ENCODE measurements at regions not wholly inside any gene's neighbourhood (a gene's known extent, or its start where the extent isn't known, plus 50 kb on each side); places are given as distances from the start of the nearest gene placed in this dataset.

GRCh38 chr2:179355881-179356280 is 91.2 kb upstream of the SESTD1 start:
- CTCF ChIA-PET: no interaction called here
- no peak overlapping the region for H3K27ac ChIP-seq (ENCODE audit: control insufficient read depth, insufficient read depth)
- POLR2A ChIA-PET: no interaction called here
- no peaks in the 10 kb centered on the region for H3K27me3 ChIP-seq (replicated peaks in 1 of 2; ENCODE audit: control insufficient read depth in 2 of 2, insufficient read depth in 2 of 2, low read length in 1 of 2)
- FAIRE-seq (no peak), ATAC-seq (no peak), DNase-seq (ENCODE audit: low read depth, low spot score) (no peak)
- no peak overlapping the region for H3K4me2 ChIP-seq (ENCODE audit: control insufficient read depth, insufficient read depth)
- no peaks in the 10 kb centered on the region for H4K20me1 ChIP-seq (ENCODE audit: control insufficient read depth, insufficient read depth)
- H3K4me3 ChIP-seq: no peak overlapping the region
- no peaks in the 10 kb centered on the region for H3K79me2 ChIP-seq (ENCODE audit: control insufficient read depth, insufficient read depth, low read length)
- no peaks in the 10 kb centered on the region for H3K9me3 ChIP-seq (replicated peaks; ENCODE audit: control insufficient read depth, insufficient read depth, low read length)
- no TSS peak for BruUV-seq (replicated peaks)
- SMC1A ChIA-PET (ENCODE audit: uncharacterized antibody, unreplicated experiment): no interaction called here
- in situ Hi-C loops (cut with MboI): no loop called here
- RAD21 ChIA-PET (ENCODE audit: unreplicated experiment): no interaction called here
- H2AFZ ChIP-seq (ENCODE audit: control insufficient read depth, low read depth, low read length): no peak overlapping the region
- no peak overlapping the region for H3K9ac ChIP-seq (ENCODE audit: control insufficient read depth, insufficient read depth, low read length)
- WGBS (ENCODE audit: insufficient coverage, insufficient replicate concordance, low lambda C conversion rate, missing lambda C conversion rate): 73% methylated on average over 4 of the region's 4 CpGs
- intact Hi-C loops (cut with micrococcal nuclease; ENCODE audit: unreplicated experiment): no loop called here
- H3K4me1 ChIP-seq (ENCODE audit: control insufficient read depth, insufficient read depth, low read length): no peaks in the 10 kb centered on the region
- no peaks in the 10 kb centered on the region for H3K36me3 ChIP-seq (ENCODE audit: control insufficient read depth in 2 of 2, insufficient read depth in 2 of 2, low read length in 1 of 2)
- TF ChIP-seq SUZ12 (IDR thresholded peaks at IDR 0.05; ENCODE audit: unreplicated experiment): no peak
- TF ChIP-seq ZBTB4 (CRISPR knock-in tag; IDR thresholded peaks at IDR 0.05): no peak
- no peak for TF ChIP-seq MXI1 (IDR thresholded peaks at IDR 0.05; ENCODE audit: low read depth, low read length)
- no peak for TF ChIP-seq KDM1A (IDR thresholded peaks at IDR 0.05; ENCODE audit: borderline replicate concordance)
- TF ChIP-seq LARP7 (IDR thresholded peaks at IDR 0.05): no peak
- no peak for TF ChIP-seq SUPT20H (IDR thresholded peaks at IDR 0.05; ENCODE audit: borderline replicate concordance, control insufficient read depth, low read depth, low read length)
- no peak for TF ChIP-seq ATF2 (IDR thresholded peaks at IDR 0.05; ENCODE audit: low read length)
- TF ChIP-seq HDGF (IDR thresholded peaks at IDR 0.05): no peak
- no peak for TF ChIP-seq STAT1 (conservative IDR thresholded peaks at IDR 0.05)
- TF ChIP-seq POU2F2 (IDR thresholded peaks at IDR 0.05; ENCODE audit: borderline replicate concordance, low read depth, low read length): no peak
- TF ChIP-seq CTCF (IDR thresholded peaks at IDR 0.05 in 2 of 3, conservative IDR thresholded peaks at IDR 0.05 in 1 of 3; ENCODE audit: control insufficient read depth in 2 of 3, extremely low read depth in 1 of 3, insufficient read depth in 1 of 3, low read depth in 3 of 3, low read length in 3 of 3): no peak
- TF ChIP-seq KAT2A (conservative IDR thresholded peaks at IDR 0.05; ENCODE audit: control insufficient read depth, low read depth, low read length): no peak
- no peak for TF ChIP-seq BCLAF1 (IDR thresholded peaks at IDR 0.05)
- TF ChIP-seq STAT3 (IDR thresholded peaks at IDR 0.05; ENCODE audit: low read depth, low read length): no peak
- TF ChIP-seq JUNB (IDR thresholded peaks at IDR 0.05): no peak
- TF ChIP-seq CHD2 (IDR thresholded peaks at IDR 0.05; ENCODE audit: borderline replicate concordance, low read depth, low read length): no peak
- TF ChIP-seq NFIC (IDR thresholded peaks at IDR 0.05; ENCODE audit: low read depth, low read length): no peak
- TF ChIP-seq RAD51 (IDR thresholded peaks at IDR 0.05): no peak

Measured in GM12878 (cell line).